C4-2B (cell line): ENCODE measurements at regions not wholly inside any gene's neighbourhood (a gene's known extent, or its start where the extent isn't known, plus 50 kb on each side); places are given as distances from the start of the nearest gene placed in this dataset.

Experiments
- H3K27ac ChIP-seq: fragments of 450-650 bp; 2 replicates; pipeline ENCODE4 v1.5.1; 2017
- ZFX ChIP-seq: fragments of 450-650 bp; IDR thresholded peaks from 2 replicates; pipeline ENCODE4 v1.6.1; 2017
- TF ChIP-seq, protein P1 (sequence below): fragments of 450-650 bp; conservative IDR thresholded peaks from 2 replicates; pipeline ENCODE4 v1.5.1; 2017; ENCODE audit warnings: mild to moderate bottlenecking

DNA sequence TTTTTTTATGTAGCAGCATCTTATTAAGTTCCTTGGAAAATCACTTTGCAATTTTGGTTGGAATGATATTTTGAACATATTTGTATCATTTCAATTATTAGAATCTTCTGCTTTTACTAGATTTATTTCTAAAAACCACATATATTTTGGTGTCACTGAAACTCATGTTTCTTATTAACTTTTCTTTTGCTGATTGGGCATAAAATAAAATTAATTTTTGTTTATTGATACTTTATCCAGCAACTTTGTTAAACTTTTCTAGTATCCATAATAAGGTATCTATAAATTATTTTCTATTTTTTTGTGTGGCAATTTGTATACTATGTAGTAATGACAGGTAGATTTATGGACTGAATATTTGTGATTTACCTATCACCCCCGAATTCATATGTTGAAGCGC lies 556.4 kb upstream of the ATXN8OS start:
- TF ChIP-seq ZFX, result no peak
- TF ChIP-seq, protein P1, sequence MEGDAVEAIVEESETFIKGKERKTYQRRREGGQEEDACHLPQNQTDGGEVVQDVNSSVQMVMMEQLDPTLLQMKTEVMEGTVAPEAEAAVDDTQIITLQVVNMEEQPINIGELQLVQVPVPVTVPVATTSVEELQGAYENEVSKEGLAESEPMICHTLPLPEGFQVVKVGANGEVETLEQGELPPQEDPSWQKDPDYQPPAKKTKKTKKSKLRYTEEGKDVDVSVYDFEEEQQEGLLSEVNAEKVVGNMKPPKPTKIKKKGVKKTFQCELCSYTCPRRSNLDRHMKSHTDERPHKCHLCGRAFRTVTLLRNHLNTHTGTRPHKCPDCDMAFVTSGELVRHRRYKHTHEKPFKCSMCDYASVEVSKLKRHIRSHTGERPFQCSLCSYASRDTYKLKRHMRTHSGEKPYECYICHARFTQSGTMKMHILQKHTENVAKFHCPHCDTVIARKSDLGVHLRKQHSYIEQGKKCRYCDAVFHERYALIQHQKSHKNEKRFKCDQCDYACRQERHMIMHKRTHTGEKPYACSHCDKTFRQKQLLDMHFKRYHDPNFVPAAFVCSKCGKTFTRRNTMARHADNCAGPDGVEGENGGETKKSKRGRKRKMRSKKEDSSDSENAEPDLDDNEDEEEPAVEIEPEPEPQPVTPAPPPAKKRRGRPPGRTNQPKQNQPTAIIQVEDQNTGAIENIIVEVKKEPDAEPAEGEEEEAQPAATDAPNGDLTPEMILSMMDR, result no peak
- H3K27ac ChIP-seq, result no peak overlapping the region

DNA sequence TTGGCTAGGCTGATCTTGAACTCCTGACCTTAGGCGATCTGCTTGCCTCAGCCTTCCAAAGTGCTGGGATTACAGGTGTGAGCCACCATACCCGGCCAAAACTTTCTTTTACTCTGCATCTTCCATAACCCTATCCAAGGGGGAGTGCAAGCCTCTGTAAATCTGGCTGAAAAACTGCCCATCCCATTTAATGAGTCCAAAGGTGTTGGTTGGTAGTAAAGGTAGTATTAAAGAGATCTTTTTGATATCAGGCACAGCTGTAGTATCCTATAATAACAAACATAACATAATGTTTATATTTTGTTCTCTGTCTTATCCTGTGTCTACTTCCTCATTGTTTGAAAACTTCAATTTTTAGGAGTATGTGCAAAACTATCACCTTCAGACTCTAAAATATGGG lies 559.8 kb upstream of the ATXN8OS start:
- TF ChIP-seq, protein P1, result no peak
- no peak for TF ChIP-seq ZFX
- H3K27ac ChIP-seq, result no peak overlapping the region

DNA sequence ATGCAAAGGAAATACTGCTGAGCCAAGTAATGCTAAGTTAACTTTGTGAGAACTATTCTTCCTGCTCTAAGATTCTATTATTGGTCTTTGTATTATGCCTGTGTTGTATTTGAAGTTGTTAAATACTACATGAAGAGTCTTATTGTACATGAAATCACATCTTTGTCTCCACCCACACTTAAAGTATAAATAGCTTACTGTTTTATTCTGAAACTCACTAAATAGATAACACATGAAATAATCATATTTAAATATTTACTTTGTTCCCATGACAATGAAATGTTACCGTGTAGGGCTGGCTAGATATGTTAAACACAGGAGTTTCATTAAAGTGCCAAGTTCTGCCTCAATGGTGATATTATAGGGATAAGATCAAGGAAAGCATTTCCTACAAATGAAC lies 562.1 kb upstream of the ATXN8OS start:
- H3K27ac ChIP-seq, result no peak overlapping the region
- TF ChIP-seq, protein P1, result no peak
- TF ChIP-seq ZFX, result no peak

DNA sequence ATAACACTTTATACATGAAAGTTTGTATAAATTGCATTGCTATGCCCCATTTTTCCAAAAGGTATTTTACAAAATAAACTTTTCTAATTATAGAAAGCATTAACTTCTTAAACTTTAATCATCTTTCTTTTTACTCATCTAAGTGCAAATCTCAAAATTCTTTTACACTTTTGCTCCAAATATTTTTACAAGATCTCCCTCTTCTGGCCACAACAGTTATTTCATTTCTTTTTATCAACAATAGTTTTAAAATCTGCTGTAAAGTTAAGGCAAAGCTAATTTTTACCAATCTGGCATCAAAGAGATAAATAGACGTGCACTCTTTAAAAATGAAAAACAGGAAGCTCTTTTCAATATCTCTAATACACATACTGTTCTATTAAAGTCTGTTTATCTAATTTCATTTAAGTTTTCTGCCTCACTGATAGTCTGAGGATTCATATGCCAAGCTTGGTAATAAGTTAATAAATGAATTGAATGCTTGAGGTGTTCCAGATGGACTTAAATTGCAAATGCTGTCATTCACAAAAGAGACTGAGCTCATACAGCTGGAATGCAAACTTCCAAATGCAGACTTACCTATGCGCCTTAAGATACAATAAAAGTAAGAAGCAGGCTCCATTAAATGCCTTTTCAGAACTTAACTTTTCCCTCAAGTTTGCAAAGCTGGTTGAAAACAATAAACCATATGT lies 583.0 kb upstream of the ATXN8OS start:
- no peak overlapping the region for H3K27ac ChIP-seq
- TF ChIP-seq, protein P1, result peak; percentile 27
- TF ChIP-seq ZFX, result no peak

DNA sequence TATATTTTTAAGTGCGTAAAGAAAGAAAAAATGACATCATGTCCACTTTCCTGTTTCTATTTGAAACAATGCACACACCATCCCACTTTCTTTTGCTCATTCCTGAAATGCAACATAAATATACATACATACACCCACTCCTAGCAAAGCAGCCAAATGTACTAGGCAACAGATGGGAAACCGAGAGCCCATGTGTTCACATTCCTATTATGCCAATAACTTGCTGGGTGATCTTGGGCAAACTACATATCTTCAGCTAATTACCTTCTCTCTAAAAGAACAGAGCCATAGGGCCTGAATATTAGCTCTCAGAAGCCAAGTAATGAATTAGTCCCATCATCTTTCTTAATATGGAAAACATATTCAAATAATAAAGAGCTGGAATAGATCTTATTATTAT lies 610.6 kb upstream of the ATXN8OS start:
- no peak overlapping the region for H3K27ac ChIP-seq
- TF ChIP-seq ZFX, result no peak
- TF ChIP-seq, protein P1, result no peak

DNA sequence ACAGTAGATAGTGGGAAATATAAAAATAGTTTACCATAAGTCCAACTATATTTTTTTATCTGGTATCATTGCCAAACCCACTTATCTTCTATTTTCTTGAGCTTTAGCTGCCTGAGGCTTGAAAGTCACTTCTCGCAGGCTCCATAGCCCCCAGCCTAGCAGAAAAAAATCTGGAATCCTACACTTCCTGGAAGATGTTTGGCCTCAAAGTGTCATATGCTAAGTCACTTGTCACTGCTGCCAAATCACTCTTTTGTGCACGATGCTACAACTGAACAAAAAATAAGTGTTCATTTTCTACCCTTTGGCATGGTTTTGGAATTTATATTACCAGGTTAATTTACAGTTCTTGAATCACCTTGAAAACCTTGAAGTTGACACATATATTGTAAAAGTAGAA lies 612.5 kb upstream of the ATXN8OS start:
- no peak for TF ChIP-seq ZFX
- TF ChIP-seq, protein P1, result no peak
- no peak overlapping the region for H3K27ac ChIP-seq

DNA sequence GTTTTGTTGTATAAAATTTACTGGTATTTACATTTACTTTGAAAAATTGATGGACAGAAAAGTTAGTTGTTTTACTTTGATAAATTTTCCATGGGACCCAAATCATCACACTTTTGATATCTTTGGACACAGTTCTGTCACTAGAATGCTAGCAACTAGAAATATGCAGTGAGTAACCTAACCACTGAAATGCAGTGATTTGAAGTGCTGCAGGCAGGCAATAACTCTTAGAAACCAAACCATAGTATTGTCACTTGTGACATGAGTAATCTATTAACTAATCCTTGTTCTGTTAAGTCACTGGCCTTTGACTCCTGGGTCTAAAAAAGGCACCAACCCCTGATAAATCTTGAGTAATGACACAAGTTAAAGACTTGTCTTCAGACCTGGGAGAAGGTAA lies 620.0 kb upstream of the ATXN8OS start:
- TF ChIP-seq, protein P1, result no peak
- TF ChIP-seq ZFX, result no peak

More for the DNA sequence above, 620.0 kb upstream of the ATXN8OS start:
- no peak overlapping the region for H3K27ac ChIP-seq
